Neural progenitor cell (in vitro differentiated cells): ENCODE measurements at regions not wholly inside any gene's neighbourhood (a gene's known extent, or its start where the extent isn't known, plus 50 kb on each side); places are given as distances from the start of the nearest gene placed in this dataset.
A peak's percentile ranks its signal among the peaks of the same experiment; 100 is the strongest.

ENCODE experiments used
- DNase-seq: peaks from one replicate; pipeline ENCODE4 v3.0.0-alpha.2; 2016; ENCODE audit warnings: low spot score
- H2AFZ ChIP-seq: fragments of 200-600 bp; sonication (generic); replicated peaks from 2 replicates; pipeline ENCODE4 v1.6.1; 2016; ENCODE audit warnings: antibody characterized with exemption
- H3F3A ChIP-seq: fragments of 200-600 bp; sonication (generic); 2 replicates; pipeline ENCODE4 v1.6.1; 2016; ENCODE audit warnings: antibody characterized with exemption, low read depth
- H3K27ac ChIP-seq: fragments of 200-600 bp; sonication (generic); 2 replicates; pipeline ENCODE4 v1.5.1; 2016; ENCODE audit warnings: mild to moderate bottlenecking
- H3K27me3 ChIP-seq: fragments of 200-600 bp; sonication (generic); 2 replicates; pipeline ENCODE4 v1.6.1; 2016; ENCODE audit warnings: mild to moderate bottlenecking, moderate library complexity
- H3K36me3 ChIP-seq: fragments of 200-600 bp; sonication (generic); 2 replicates; pipeline ENCODE4 v1.5.1; 2016
- H3K4me1 ChIP-seq: fragments of 200-600 bp; sonication (generic); 2 replicates; pipeline ENCODE4 v1.6.1; 2016; ENCODE audit warnings: mixed run types
- H3K4me2 ChIP-seq: fragments of 200-600 bp; sonication (generic); 2 replicates; pipeline ENCODE4 v1.6.1; 2016
- H3K4me3 ChIP-seq: fragments of 200-600 bp; sonication (generic); 2 replicates; pipeline ENCODE4 v1.5.1; 2016
- H3K79me2 ChIP-seq: fragments of 200-600 bp; sonication (generic); 2 replicates; pipeline ENCODE4 v1.6.1; 2016; ENCODE audit warnings: low read depth
- H3K9ac ChIP-seq: fragments of 200-600 bp; sonication (generic); 2 replicates; pipeline ENCODE4 v1.6.1; 2016
- H3K9me3 ChIP-seq: fragments of 200-600 bp; sonication (generic); 2 replicates; pipeline ENCODE4 v1.5.1; 2016; ENCODE audit warnings: low read depth
- H4K20me1 ChIP-seq: fragments of 200-600 bp; sonication (generic); 2 replicates; pipeline ENCODE4 v1.6.1; 2016; ENCODE audit warnings: low read depth
- H3K27ac Mint-ChIP-seq: 3 replicates; pipeline ENCODE4 v1.8.0; 2021; ENCODE audit warnings: mixed read lengths
- H3K27me3 Mint-ChIP-seq: 2 replicates; pipeline ENCODE4 v1.8.0; 2022; ENCODE audit warnings: low read depth, mild to moderate bottlenecking, inconsistent platforms, moderate library complexity, mixed read lengths; ENCODE audit not compliant: insufficient read depth
- H3K36me3 Mint-ChIP-seq: 3 replicates; pipeline ENCODE4 v1.8.0; 2021; ENCODE audit warnings: mixed read lengths
- H3K4me1 Mint-ChIP-seq: 3 replicates; pipeline ENCODE4 v1.8.0; 2021; ENCODE audit warnings: mixed read lengths
- H3K4me3 Mint-ChIP-seq: 3 replicates; pipeline ENCODE4 v1.8.0; 2021; ENCODE audit warnings: mild to moderate bottlenecking, moderate library complexity, mixed read lengths
- H3K9me3 Mint-ChIP-seq: 3 replicates; pipeline ENCODE4 v1.8.0; 2020; ENCODE audit warnings: mixed read lengths
- CTCF ChIP-seq: fragments of 200-600 bp; sonication (generic); IDR thresholded peaks from 2 replicates; pipeline ENCODE4 v1.5.1; 2017; ENCODE audit warnings: antibody characterized with exemption, mild to moderate bottlenecking
- EZH2 ChIP-seq: fragments of 200-600 bp; sonication (generic); IDR thresholded peaks from 2 replicates; pipeline ENCODE4 v1.6.1; 2017; ENCODE audit warnings: antibody characterized with exemption, mild to moderate bottlenecking, moderate library complexity
- EZH2phosphoT487 ChIP-seq: fragments of 200-600 bp; sonication (generic); IDR thresholded peaks from 2 replicates; pipeline ENCODE4 v1.6.1; 2017; ENCODE audit warnings: antibody characterized with exemption

DNA sequence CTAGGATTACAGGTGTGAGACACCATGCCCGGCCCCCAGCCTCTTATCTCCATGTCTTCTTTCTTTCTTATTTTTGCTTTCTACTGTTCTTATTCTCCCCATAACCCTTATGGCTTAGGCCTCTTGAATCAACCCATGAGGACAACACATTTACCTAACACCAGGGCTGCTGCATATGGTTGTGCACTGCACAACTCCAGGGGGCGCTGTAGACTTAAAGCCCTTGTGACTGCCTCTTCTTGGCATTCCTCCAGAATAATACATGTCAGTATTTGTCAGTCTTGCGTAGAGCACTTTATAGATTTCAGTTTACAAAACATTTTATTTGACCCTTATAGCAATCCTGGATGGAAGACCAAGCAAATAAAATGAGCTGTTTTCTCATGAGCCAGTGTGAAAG, 225.0 kb upstream of the SALL1 start:
- Mint-ChIP-seq H3K27me3 (no peaks in the 10 kb centered on the region), H3K27ac (no peak overlapping the region), H3K4me3 (peak overlapping the region; percentile 59), H3K4me1 (peaks cover 15% of the 10 kb centered on the region), H3K36me3 (peaks cover 2% of the 10 kb centered on the region), H3K9me3 (peaks cover 4% of the 10 kb centered on the region)
- Histone ChIP-seq H3K27ac (no peak overlapping the region), H2AFZ (no peak overlapping the region), H3K4me2 (no peak overlapping the region), H3K36me3 (no peaks in the 10 kb centered on the region), H3K27me3 (no peaks in the 10 kb centered on the region), H3K9ac (no peak overlapping the region), H3K9me3 (no peaks in the 10 kb centered on the region), H3K4me1 (peaks cover 21% of the 10 kb centered on the region), H3F3A (peaks cover 7% of the 10 kb centered on the region), H3K4me3 (no peak overlapping the region), H4K20me1 (no peaks in the 10 kb centered on the region), H3K79me2 (no peaks in the 10 kb centered on the region)
- no peak for TF ChIP-seq EZH2
- TF ChIP-seq EZH2phosphoT487 = no peak
- peak; percentile 23 for TF ChIP-seq CTCF
- DNase-seq = no peak

DNA sequence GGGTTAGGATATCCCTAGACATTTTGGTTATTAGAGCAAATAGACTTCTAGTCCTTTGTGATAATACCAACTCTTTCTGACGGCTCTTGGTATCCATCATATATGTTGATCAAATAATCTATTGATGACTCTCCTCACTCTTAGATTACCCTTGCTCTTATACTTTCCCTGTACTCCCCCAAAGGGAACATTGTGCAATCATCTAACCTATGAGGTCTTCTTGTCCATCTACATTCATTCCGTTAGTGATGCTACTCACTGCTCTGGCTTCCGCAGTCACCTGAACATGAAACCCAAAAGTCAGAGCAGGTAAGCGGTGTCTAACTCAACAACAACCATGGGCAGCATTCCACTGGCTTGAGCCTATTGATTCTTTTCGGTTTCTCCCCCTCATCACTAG, 223.7 kb upstream of the SALL1 start:
- DNase-seq = no peak
- Mint-ChIP-seq H3K9me3 (peaks cover 4% of the 10 kb centered on the region), H3K36me3 (peaks cover 2% of the 10 kb centered on the region), H3K4me3 (no peak overlapping the region), H3K27me3 (no peaks in the 10 kb centered on the region), H3K27ac (no peak overlapping the region), H3K4me1 (peaks cover 15% of the 10 kb centered on the region)
- H3F3A ChIP-seq = peaks cover 7% of the 10 kb centered on the region
- H3K27me3 ChIP-seq = no peaks in the 10 kb centered on the region
- H3K9me3 ChIP-seq = no peaks in the 10 kb centered on the region
- H2AFZ ChIP-seq = no peak overlapping the region
- no peaks in the 10 kb centered on the region for H4K20me1 ChIP-seq
- TF ChIP-seq EZH2phosphoT487 = no peak
- TF ChIP-seq EZH2 = no peak
- TF ChIP-seq CTCF = no peak
- no peak overlapping the region for H3K27ac ChIP-seq
- H3K79me2 ChIP-seq = no peaks in the 10 kb centered on the region
- no peak overlapping the region for H3K9ac ChIP-seq
- H3K4me3 ChIP-seq = no peak overlapping the region
- H3K4me1 ChIP-seq = peaks cover 14% of the 10 kb centered on the region
- no peaks in the 10 kb centered on the region for H3K36me3 ChIP-seq
- H3K4me2 ChIP-seq = no peak overlapping the region

GRCh38 chr16:51374346-51374745, 223.3 kb upstream of the SALL1 start:
- Histone ChIP-seq H3K9ac (no peak overlapping the region), H3K79me2 (no peaks in the 10 kb centered on the region), H3K4me2 (no peak overlapping the region), H3K9me3 (no peaks in the 10 kb centered on the region), H3K4me1 (peaks cover 14% of the 10 kb centered on the region), H3K27ac (no peak overlapping the region), H3K4me3 (no peak overlapping the region), H3K27me3 (no peaks in the 10 kb centered on the region), H3F3A (peaks cover 7% of the 10 kb centered on the region), H4K20me1 (no peaks in the 10 kb centered on the region), H2AFZ (no peak overlapping the region), H3K36me3 (no peaks in the 10 kb centered on the region)
- peaks cover 15% of the 10 kb centered on the region for H3K4me1 Mint-ChIP-seq
- H3K27ac Mint-ChIP-seq = no peak overlapping the region
- no peaks in the 10 kb centered on the region for H3K27me3 Mint-ChIP-seq
- H3K9me3 Mint-ChIP-seq = peaks cover 4% of the 10 kb centered on the region
- H3K36me3 Mint-ChIP-seq = peaks cover 2% of the 10 kb centered on the region
- no peak overlapping the region for H3K4me3 Mint-ChIP-seq
- no peak for TF ChIP-seq EZH2phosphoT487
- TF ChIP-seq EZH2 = no peak
- DNase-seq = no peak

DNA sequence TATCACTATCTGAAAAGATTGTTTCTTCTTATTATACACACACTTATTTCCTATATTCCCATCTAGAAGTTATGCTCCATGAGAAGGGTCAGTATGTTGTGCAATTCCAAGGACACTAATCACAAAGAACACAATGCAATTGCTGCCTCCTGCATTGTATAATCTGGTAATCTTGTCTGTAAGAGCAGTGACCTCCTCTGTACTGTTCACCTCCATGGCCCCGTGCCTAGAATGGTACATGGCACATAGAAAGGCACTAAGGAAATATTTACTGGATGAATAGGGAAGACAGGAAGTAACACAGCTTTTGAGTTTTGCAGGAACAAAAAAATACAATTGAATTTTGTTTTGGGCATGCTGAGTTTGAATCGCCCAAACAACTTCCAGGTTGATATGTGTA, 214.6 kb upstream of the SALL1 start:
- no peak for DNase-seq
- Histone ChIP-seq H3K27me3 (no peaks in the 10 kb centered on the region), H3F3A (peaks cover 5% of the 10 kb centered on the region), H2AFZ (no peak overlapping the region), H3K4me1 (peaks cover 10% of the 10 kb centered on the region), H3K4me3 (no peak overlapping the region), H4K20me1 (no peaks in the 10 kb centered on the region), H3K27ac (no peak overlapping the region), H3K79me2 (no peaks in the 10 kb centered on the region), H3K36me3 (no peaks in the 10 kb centered on the region), H3K4me2 (no peak overlapping the region), H3K9me3 (no peaks in the 10 kb centered on the region), H3K9ac (no peak overlapping the region)
- H3K27ac Mint-ChIP-seq = no peak overlapping the region
- TF ChIP-seq CTCF (no peak), EZH2 (no peak), EZH2phosphoT487 (no peak)
- no peaks in the 10 kb centered on the region for H3K9me3 Mint-ChIP-seq
- peaks cover 4% of the 10 kb centered on the region for H3K4me1 Mint-ChIP-seq
- H3K36me3 Mint-ChIP-seq = no peaks in the 10 kb centered on the region
- peaks cover 12% of the 10 kb centered on the region for H3K27me3 Mint-ChIP-seq
- no peak overlapping the region for H3K4me3 Mint-ChIP-seq
